GM21529 (cell line): ENCODE measurements at regions not wholly inside any gene's neighbourhood (a gene's known extent, or its start where the extent isn't known, plus 50 kb on each side); places are given as distances from the start of the nearest gene placed in this dataset.
"Not testable (repeated sequence)": the region's sequence is repeated elsewhere in the genome, so short reads cannot be mapped to it uniquely, and the experiment has no call there.

ENCODE experiments used
- ATAC-seq: cut with Tn5 transposase; IDR thresholded peaks from one replicate; pipeline ENCODE4 v1.9.1; 2021; ENCODE audit not compliant: unreplicated experiment

GRCh38 chr10:17538941-17539340 is 78.2 kb downstream of the HACD1 start:
- no peak for ATAC-seq

DNA sequence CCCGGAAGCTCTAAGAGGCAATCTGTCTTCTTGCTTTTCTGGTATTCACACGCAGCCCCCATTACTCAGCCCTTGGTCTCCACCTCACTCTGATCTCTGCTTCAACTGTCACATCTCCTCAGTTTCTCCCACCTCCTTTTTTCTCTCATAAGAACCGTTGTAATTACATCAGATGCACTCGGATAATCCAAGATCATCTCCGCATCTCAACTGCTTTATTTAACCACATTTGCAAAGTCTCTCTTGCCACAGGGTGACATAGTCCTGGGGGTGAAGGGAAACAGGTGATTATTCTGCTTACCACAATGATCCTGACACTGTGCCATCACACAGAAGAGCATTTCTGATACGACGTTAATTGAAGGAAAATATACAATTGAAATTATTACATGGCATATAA is 79.9 kb downstream of the HACD1 start:
- ATAC-seq: no peak

DNA sequence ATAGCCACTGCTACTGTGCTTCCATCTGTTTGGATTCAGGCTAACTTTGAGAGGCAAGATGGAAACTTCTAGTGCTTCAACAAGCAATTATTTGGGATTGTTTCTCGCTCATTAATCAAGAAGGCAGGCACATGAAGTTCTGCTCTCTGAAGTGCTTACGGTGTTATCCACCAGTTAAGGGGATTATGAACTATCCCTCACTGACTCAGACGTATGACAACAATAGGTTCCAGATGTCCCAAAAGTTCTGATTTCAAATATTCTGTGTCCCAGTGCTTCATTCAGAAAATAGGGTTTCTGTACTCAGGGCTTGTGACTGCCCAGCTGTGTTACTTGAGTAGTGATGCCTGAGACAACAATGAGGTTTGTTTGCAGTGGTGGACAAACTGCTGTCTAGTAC is 81.0 kb downstream of the HACD1 start:
- ATAC-seq: no peak

GRCh38 chr10:17533731-17534130 is 79.3 kb upstream of the ST8SIA6 start:
- ATAC-seq: no peak

- ATAC-seq: no peak
These were observed 74.0 kb upstream of the ST8SIA6 start for GRCh38 chr10:17528306-17528862.

DNA sequence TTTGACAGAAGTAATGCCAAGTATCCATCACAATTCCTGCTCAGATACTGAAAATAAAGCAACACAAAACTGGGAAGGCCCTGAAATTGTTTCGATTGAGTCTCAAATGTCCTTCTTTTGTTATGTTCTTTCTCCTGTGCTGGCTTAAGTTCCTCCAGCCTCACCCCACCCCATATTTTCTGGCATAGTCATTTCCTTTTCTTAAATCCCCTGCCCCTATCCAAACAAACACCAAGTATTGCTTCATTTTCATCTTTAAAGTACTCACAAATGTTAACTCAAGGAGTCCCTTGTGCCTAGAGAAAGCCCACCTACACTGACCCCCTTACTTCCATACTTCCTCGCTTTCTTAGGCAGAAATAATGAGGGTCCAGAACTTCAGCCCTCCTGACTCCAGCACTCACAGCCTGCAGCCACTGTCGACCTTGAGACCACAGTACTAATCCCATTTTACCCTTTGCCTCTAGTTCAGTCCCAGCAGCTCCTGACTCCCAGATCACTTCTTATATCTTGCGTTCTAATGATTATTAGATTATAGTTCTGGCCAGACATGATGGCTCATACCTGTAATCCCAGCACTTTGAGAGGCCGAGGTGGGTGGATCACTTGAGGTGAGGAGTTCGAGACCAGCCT is 73.2 kb upstream of the ST8SIA6 start:
- no peak for ATAC-seq

DNA sequence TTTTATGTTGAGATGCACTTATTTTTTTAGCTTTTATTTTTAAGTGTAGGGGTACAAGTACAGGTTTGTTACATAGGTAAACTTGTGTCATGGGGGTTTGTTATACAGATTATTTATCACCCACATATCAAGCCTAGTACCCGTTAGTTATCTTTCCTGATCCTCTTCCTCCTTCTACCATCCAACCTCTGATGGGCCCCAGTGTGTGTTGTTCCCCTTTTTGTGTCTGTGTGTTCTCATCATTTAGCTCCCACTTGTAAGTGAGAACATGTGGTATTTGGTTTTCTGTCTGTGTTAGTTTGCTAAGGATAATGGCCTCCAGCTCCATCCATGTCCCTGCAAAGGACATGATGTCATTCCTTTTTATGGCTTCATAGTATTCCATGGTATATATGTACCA is 72.2 kb upstream of the ST8SIA6 start:
- ATAC-seq: not testable (repeated sequence)

GRCh38 chr10:17523917-17524316 is 69.5 kb upstream of the ST8SIA6 start:
- no peak for ATAC-seq

- no peak for ATAC-seq
These were observed 68.9 kb upstream of the ST8SIA6 start for GRCh38 chr10:17523246-17523753.

- ATAC-seq: not testable (repeated sequence)
These were observed 67.9 kb upstream of the ST8SIA6 start for GRCh38 chr10:17522269-17522668.

GRCh38 chr10:17519457-17519856 is 65.1 kb upstream of the ST8SIA6 start:
- ATAC-seq: no peak

DNA sequence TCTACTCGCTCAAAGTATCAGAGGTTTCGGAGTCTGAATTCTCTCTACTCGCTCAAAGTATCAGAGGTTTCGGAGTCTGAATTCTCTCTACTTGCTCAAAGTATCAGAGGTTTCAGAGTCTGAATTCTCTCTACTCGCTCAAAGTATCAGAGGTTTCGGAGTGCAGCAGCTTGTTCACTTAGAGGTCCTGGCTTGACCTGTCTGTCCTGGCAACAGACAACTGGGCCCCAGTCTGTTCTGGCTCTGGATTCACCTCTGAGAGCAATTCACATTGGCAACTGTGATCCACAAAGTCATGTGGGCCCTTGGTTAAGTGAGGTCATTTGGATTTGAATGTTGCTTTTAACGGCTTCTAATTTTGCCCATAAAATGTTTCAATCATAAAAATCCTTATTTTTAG is 63.9 kb upstream of the ST8SIA6 start:
- ATAC-seq: no peak

- no peak for ATAC-seq
These were observed 62.0 kb upstream of the ST8SIA6 start for GRCh38 chr10:17516376-17516775.

DNA sequence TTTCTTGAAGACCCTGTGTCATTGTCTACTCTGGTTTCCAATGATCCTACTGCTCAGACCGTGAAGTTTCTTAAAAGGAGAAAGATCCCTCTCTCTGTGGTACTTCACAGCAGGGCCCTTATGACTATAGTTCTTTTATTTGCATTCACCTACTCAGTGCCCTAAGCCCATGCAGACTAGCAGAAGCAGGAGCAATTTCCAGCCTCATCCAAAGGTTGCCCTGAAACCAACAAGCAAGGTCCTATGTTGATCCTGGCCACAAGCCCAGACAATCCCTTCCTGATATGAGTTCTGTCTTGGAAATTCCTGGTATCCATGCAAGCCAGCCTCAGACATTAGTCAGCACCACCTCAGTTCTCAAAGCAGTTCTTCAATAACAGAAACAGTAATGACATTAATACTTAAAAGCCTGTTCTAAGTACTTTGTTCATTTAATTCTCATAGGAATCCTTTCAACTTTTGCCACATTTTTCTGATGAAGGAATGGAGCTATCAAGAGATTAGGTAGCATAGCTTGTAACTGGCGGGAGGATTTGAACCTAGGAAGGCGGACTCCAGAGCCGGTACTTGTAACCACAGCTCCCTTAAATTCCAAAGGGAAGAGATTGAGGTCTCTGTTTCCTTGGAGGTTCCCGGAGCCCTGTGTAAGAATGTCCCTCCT is 58.1 kb upstream of the ST8SIA6 start:
- ATAC-seq: no peak

DNA sequence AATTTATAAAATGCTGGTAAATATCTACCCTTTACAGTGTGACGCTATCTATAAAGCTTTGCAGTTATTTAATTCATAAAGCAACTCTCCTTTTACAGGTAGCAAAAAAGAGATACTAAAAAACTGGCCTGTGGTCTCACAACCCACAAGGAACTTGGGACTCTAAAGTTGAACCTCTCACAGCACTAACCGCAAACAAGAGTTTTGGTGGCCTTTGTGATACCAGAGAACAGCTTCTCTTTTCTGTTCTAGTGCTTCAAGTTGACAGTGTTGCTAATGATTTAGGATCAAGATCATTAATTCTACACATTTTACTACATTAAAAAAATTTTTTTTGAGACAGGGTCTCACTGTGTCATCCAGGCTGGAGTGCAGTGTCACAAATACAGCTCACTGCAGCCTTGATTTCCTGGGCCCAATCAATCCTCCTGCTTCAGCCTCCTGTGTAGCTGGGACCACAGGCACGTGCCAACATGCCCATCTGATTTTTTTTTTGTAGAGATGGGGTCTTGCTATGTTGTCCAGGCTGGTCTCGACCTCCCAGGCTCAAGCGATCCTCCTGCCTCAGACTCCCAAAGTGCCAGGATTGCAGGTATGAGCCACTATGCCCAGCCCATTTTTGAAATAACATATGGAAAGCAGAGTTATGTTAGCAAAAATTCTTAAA is 56.0 kb upstream of the ST8SIA6 start:
- peak; percentile 75 for ATAC-seq

DNA sequence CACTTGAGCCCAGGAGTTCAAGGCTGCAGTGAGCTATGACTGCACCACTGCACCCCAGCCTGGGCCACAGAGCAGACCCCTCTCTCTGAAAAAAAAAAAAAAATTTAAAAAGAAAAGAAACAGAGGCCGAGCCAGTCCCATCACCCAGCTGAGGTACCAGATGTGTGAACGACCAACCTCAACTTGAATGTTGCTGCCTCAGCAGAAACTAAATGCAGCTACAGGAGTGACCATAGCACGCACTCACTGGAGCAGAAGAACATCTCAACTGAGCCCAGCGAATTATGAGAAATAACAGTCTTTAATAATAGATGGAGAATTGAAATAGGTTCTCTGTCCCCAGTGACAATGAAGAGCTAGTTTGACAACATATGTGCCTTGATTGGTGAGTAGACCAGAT is 53.1 kb upstream of the ST8SIA6 start:
- ATAC-seq: no peak

- ATAC-seq: no peak
These were observed 52.6 kb upstream of the ST8SIA6 start for GRCh38 chr10:17506856-17507471.

DNA sequence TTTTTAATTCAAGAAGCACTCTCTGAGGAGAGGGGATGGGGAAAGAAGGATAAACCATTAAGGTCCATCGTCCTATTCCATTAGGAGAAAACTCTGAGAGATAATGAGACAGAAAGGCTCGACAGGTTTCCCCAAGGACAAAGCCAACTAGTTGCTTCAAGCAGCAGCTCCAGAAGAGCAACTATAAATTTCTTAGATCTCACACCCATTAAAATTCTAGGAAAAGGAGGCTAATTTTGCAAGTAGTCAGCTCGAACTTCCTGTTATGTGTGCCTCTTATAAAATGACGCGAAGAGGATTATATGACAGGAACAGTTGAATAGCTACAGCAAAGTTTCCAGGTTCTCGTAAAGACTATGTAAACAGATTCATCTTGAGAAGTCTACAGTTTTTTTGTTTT is 52.0 kb upstream of the ST8SIA6 start:
- ATAC-seq: no peak

DNA sequence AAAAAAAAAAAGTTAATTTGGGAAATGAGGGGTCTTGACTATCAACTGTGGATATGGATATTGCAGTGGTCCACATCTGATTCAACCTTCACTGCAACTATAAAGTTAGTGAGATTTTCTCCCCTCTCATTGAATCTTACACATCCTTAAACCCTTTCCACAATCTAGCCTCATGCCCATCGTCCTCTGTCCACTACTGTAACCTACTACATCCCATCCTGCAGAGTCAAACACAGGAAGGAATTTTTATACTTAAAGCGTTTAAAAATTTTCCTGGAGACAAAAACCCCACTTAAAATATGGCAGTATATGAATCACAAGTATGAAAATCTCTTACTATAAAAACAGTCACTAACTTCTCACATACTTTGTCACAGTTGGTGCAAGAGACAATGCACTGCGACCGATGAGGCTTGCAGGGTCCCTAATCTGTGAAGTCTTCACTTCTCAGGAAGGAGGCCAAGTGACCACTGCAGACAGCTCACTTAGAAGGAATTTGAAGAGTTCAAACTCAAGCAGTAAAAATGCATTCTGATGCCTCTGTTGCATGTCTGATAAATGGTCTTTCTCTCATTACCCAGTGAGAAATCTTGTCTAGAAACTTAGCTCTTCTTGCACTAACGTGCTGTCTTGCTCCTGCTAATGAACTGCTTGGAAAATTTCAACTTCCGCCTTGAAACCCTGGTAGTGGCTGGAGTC is 50.3 kb upstream of the ST8SIA6 start:
- ATAC-seq: no peak
